GM23338 (cell line): ENCODE measurements at regions not wholly inside any gene's neighbourhood (a gene's known extent, or its start where the extent isn't known, plus 50 kb on each side); places are given as distances from the start of the nearest gene placed in this dataset.

Experiments used
- ATAC-seq: fragments of 200-7000 bp; cut with Tn5 transposase; 3 replicates; pipeline ENCODE4 v1.9.1; 2020
- DNase-seq: peaks from one replicate; pipeline ENCODE4 v3.0.0-alpha.2; 2015; ENCODE audit warnings: low spot score
- H2AFZ ChIP-seq: fragments of 200-600 bp; sonication (generic); 2 replicates; pipeline ENCODE4 v1.8.0; 2016; ENCODE audit warnings: antibody characterized with exemption, mild to moderate bottlenecking, moderate library complexity
- H3F3A ChIP-seq: fragments of 200-600 bp; sonication (generic); replicated peaks from 2 replicates; pipeline ENCODE4 v1.8.0; 2017; ENCODE audit warnings: antibody characterized with exemption, mixed run types, low read depth
- H3K27ac ChIP-seq: fragments of 200-600 bp; sonication (generic); 2 replicates; pipeline ENCODE4 v1.6.1; 2016; ENCODE audit warnings: low read depth
- H3K27me3 ChIP-seq: fragments of 200-600 bp; sonication (generic); 2 replicates; pipeline ENCODE4 v1.8.0; 2016; ENCODE audit warnings: mild to moderate bottlenecking, mixed run types, moderate library complexity; ENCODE audit not compliant: insufficient read depth
- H3K36me3 ChIP-seq: fragments of 200-600 bp; sonication (generic); 2 replicates; pipeline ENCODE4 v1.8.0; 2016; ENCODE audit warnings: mild to moderate bottlenecking; ENCODE audit not compliant: insufficient read depth
- H3K4me1 ChIP-seq: fragments of 200-600 bp; sonication (generic); 2 replicates; pipeline ENCODE4 v1.8.0; 2016; ENCODE audit warnings: mild to moderate bottlenecking, moderate library complexity; ENCODE audit not compliant: insufficient read depth
- H3K4me2 ChIP-seq: fragments of 200-600 bp; sonication (generic); 2 replicates; pipeline ENCODE4 v1.7.1; 2017; ENCODE audit warnings: mixed run types
- H3K4me3 ChIP-seq: fragments of 200-600 bp; sonication (generic); 2 replicates; pipeline ENCODE4 v1.6.1; 2016; ENCODE audit warnings: mixed run types
- H3K79me2 ChIP-seq: fragments of 200-600 bp; sonication (generic); replicated peaks from 2 replicates; pipeline ENCODE4 v1.8.0; 2017; ENCODE audit warnings: mild to moderate bottlenecking; ENCODE audit not compliant: insufficient read depth
- H3K9me2 ChIP-seq: fragments of 200-600 bp; sonication (generic); 2 replicates; pipeline ENCODE4 v1.8.0; 2017; ENCODE audit not compliant: insufficient read depth
- H4K20me1 ChIP-seq: fragments of 200-600 bp; sonication (generic); replicated peaks from 2 replicates; pipeline ENCODE4 v1.8.0; 2017; ENCODE audit warnings: mild to moderate bottlenecking; ENCODE audit not compliant: insufficient read depth
- H3K27ac Mint-ChIP-seq: 2 replicates; pipeline ENCODE4 v1.8.0; 2020; ENCODE audit warnings: inconsistent platforms, mild to moderate bottlenecking, moderate library complexity, mixed read lengths
- H3K27me3 Mint-ChIP-seq: 3 replicates; pipeline ENCODE4 v1.8.0; 2022; ENCODE audit warnings: low read depth, mild to moderate bottlenecking, moderate library complexity, mixed read lengths, inconsistent platforms; ENCODE audit not compliant: insufficient read depth, poor library complexity
- H3K36me3 Mint-ChIP-seq: 3 replicates; pipeline ENCODE4 v1.8.0; 2021; ENCODE audit warnings: low read depth, mild to moderate bottlenecking, inconsistent platforms, moderate library complexity, mixed read lengths
- H3K4me1 Mint-ChIP-seq: 3 replicates; pipeline ENCODE4 v1.8.0; 2020; ENCODE audit warnings: mild to moderate bottlenecking, inconsistent platforms, mixed read lengths
- H3K4me3 Mint-ChIP-seq: 3 replicates; pipeline ENCODE4 v1.8.0; 2021; ENCODE audit warnings: moderate library complexity, mild to moderate bottlenecking, inconsistent platforms, mixed read lengths
- H3K9me3 Mint-ChIP-seq: 3 replicates; pipeline ENCODE4 v1.8.0; 2020; ENCODE audit warnings: moderate library complexity, mild to moderate bottlenecking, inconsistent platforms, mixed read lengths
- CREB1 ChIP-seq: fragments of 250-450 bp; sonication (Bioruptor Pico); IDR thresholded peaks from 2 replicates; pipeline ENCODE4 v1.5.0; 2020; ENCODE audit warnings: low read depth, mild to moderate bottlenecking, moderate library complexity
- JUNB ChIP-seq: IDR thresholded peaks from one replicate; pipeline ENCODE4 v1.6.1; 2016; ENCODE audit warnings: antibody characterized with exemption; ENCODE audit not compliant: unreplicated experiment
- NANOG ChIP-seq: IDR thresholded peaks from 2 replicates; pipeline ENCODE4 v1.6.1; 2016; ENCODE audit warnings: antibody characterized with exemption, borderline replicate concordance
- REST ChIP-seq: IDR thresholded peaks from one replicate; pipeline ENCODE4 v1.6.1; 2018; ENCODE audit warnings: antibody characterized with exemption; ENCODE audit not compliant: unreplicated experiment
- STAT1 ChIP-seq: IDR thresholded peaks from one replicate; pipeline ENCODE4 v1.6.1; 2016; ENCODE audit warnings: antibody characterized with exemption; ENCODE audit not compliant: unreplicated experiment
- ZNF114 ChIP-seq: fragments of 250-450 bp; sonication (Bioruptor Pico); IDR thresholded peaks from 2 replicates; pipeline ENCODE4 v1.5.0; 2020; ENCODE audit warnings: mild to moderate bottlenecking, moderate library complexity
- ZNF331 ChIP-seq: fragments of 250-450 bp; sonication (Bioruptor Pico); IDR thresholded peaks from 2 replicates; pipeline ENCODE4 v1.5.0; 2020; ENCODE audit warnings: low read depth, mild to moderate bottlenecking, moderate library complexity
- ZNF462 ChIP-seq: fragments of 250-450 bp; sonication (Bioruptor Pico); IDR thresholded peaks from 2 replicates; pipeline ENCODE4 v1.5.0; 2020; ENCODE audit warnings: mild to moderate bottlenecking, moderate library complexity

GRCh38 chr7:113790025-113790424, 128.8 kb downstream of the PPP1R3A start (continued):
- no peak for TF ChIP-seq ZNF462 (CRISPR knock-in tag)
- no peak for TF ChIP-seq ZNF331 (CRISPR knock-in tag)
- no peak for TF ChIP-seq ZNF114 (CRISPR knock-in tag)
- no peak for TF ChIP-seq REST
- TF ChIP-seq JUNB: no peak
- no peak for TF ChIP-seq STAT1

- Histone ChIP-seq H3K27ac (no peak overlapping the region), H3K9me2 (no peaks in the 10 kb centered on the region), H3K4me3 (no peak overlapping the region), H3K27me3 (no peaks in the 10 kb centered on the region), H4K20me1 (no peaks in the 10 kb centered on the region), H3K4me2 (no peak overlapping the region), H3K36me3 (no peaks in the 10 kb centered on the region), H3K4me1 (no peaks in the 10 kb centered on the region), H2AFZ (no peak overlapping the region), H3K79me2 (no peaks in the 10 kb centered on the region), H3F3A (no peaks in the 10 kb centered on the region)
- no peaks in the 10 kb centered on the region for H3K27me3 Mint-ChIP-seq
- H3K36me3 Mint-ChIP-seq: no peaks in the 10 kb centered on the region
- H3K9me3 Mint-ChIP-seq: no peaks in the 10 kb centered on the region
- H3K4me3 Mint-ChIP-seq: no peak overlapping the region
- no peak overlapping the region; the same call in 1 of the 2 replicates for H3K27ac Mint-ChIP-seq
- H3K4me1 Mint-ChIP-seq: peaks cover 4% of the 10 kb centered on the region; the same call in 1 of the 3 replicates
- ATAC-seq (no peak), DNase-seq (no peak)
- TF ChIP-seq CREB1 (CRISPR knock-in tag) (no peak), JUNB (no peak), NANOG (no peak), REST (no peak)
These were observed 131.7 kb downstream of the PPP1R3A start for GRCh38 chr7:113787106-113787505.
